ENCODE measurements at regions not wholly inside any gene's neighbourhood (a gene's known extent, or its start where the extent isn't known, plus 50 kb on each side); places are given as distances from the start of the nearest gene placed in this dataset.

DNA sequence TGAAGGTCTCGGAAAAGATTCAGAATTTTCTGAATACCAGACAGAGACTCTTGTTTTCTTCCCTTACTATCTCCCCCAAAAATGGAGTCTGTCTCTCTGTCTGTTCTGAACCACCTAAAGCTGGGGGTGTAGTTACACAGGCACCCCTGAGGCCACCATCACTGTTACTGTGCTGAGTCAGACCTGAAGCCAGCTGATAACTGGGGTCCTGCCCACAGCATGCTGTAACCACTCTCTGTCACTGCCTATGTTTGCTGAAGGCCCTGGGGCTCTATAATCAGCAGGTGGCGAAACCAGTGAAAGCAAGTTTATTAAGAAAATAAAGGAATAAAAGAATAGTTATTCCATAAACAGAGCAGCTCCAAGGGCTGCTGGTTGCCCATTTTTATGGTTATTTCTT is 575.2 kb upstream of the POT1 start:
- TF ChIP-seq, protein P1, sequence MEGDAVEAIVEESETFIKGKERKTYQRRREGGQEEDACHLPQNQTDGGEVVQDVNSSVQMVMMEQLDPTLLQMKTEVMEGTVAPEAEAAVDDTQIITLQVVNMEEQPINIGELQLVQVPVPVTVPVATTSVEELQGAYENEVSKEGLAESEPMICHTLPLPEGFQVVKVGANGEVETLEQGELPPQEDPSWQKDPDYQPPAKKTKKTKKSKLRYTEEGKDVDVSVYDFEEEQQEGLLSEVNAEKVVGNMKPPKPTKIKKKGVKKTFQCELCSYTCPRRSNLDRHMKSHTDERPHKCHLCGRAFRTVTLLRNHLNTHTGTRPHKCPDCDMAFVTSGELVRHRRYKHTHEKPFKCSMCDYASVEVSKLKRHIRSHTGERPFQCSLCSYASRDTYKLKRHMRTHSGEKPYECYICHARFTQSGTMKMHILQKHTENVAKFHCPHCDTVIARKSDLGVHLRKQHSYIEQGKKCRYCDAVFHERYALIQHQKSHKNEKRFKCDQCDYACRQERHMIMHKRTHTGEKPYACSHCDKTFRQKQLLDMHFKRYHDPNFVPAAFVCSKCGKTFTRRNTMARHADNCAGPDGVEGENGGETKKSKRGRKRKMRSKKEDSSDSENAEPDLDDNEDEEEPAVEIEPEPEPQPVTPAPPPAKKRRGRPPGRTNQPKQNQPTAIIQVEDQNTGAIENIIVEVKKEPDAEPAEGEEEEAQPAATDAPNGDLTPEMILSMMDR (IDR thresholded peaks at IDR 0.05; ENCODE audit: low read depth, low read length, poor library complexity, severe bottlenecking), result no peak
- no peak for TF ChIP-seq EZH2phosphoT487 (IDR thresholded peaks at IDR 0.05; ENCODE audit: borderline replicate concordance, low read length)

Measured in DOHH2 (cell line).